OCI-LY7 (cell line): ENCODE measurements at regions not wholly inside any gene's neighbourhood (a gene's known extent, or its start where the extent isn't known, plus 50 kb on each side); places are given as distances from the start of the nearest gene placed in this dataset.

Experiments
- BruUV-seq: library from RNA; stranded (reverse); fragments of 400-500 nt; replicated peaks from 2 replicates; lab custom pipeline; 2021; lab: Mats Ljungman, UMichigan
- CTCF ChIA-PET: fragments of 300-600 bp; sonication (Branson Sonifier 250); formaldehyde crosslinking; loops from one replicate; lab custom pipeline; 2022; ENCODE audit warnings: antibody characterized with exemption; ENCODE audit not compliant: unreplicated experiment; lab: Charles Lee
- POLR2A ChIA-PET: fragments of 300-600 bp; sonication (Branson Sonifier 250); formaldehyde crosslinking; loops from one replicate; lab custom pipeline; 2022; ENCODE audit warnings: antibody characterized with exemption; lab: Charles Lee
- DNase-seq: peaks from one replicate; pipeline ENCODE4 v3.0.0-alpha.2; 2015; ENCODE audit warnings: low spot score
- H2AFZ ChIP-seq: fragments of 200-600 bp; sonication (generic), shearing (Covaris generic); 2 replicates; pipeline ENCODE4 v1.6.1; 2014; ENCODE audit warnings: mild to moderate bottlenecking, antibody characterized with exemption, low read length, moderate library complexity
- H3K27ac ChIP-seq: fragments of 200-600 bp; sonication (generic); 2 replicates; pipeline ENCODE4 v1.5.1; 2014; ENCODE audit warnings: mixed run types, low read depth, mild to moderate bottlenecking, moderate library complexity, low read length, inconsistent platforms; ENCODE audit not compliant: poor library complexity, severe bottlenecking
- H3K36me3 ChIP-seq: fragments of 200-600 bp; sonication (generic); 2 replicates; pipeline ENCODE4 v1.6.1; 2014; ENCODE audit warnings: mild to moderate bottlenecking, antibody characterized with exemption, low read length, moderate library complexity, mixed read lengths; ENCODE audit not compliant: insufficient read depth
- H3K4me1 ChIP-seq: fragments of 200-600 bp; sonication (generic); 2 replicates; pipeline ENCODE4 v1.5.1; 2014; ENCODE audit warnings: mild to moderate bottlenecking, low read length; ENCODE audit not compliant: insufficient read depth, poor library complexity, severe bottlenecking
- H3K4me2 ChIP-seq: fragments of 200-600 bp; sonication (generic); 2 replicates; pipeline ENCODE4 v1.6.1; 2014; ENCODE audit warnings: mild to moderate bottlenecking, low read length
- H3K4me3 ChIP-seq: fragments of 200-600 bp; sonication (generic); 2 replicates; pipeline ENCODE4 v1.5.1; 2014; ENCODE audit warnings: mild to moderate bottlenecking, low read depth, low read length; ENCODE audit not compliant: poor library complexity, severe bottlenecking
- H3K79me2 ChIP-seq: fragments of 200-600 bp; sonication (generic); 2 replicates; pipeline ENCODE4 v1.6.1; 2016; ENCODE audit warnings: low read depth, mild to moderate bottlenecking, low read length, moderate library complexity, mixed read lengths; ENCODE audit not compliant: insufficient read depth
- H3K9me2 ChIP-seq: fragments of 200-600 bp; sonication (generic); 2 replicates; pipeline ENCODE4 v1.6.1; 2016; ENCODE audit warnings: mild to moderate bottlenecking, low read length, mixed read lengths; ENCODE audit not compliant: insufficient read depth
- H3K9me3 ChIP-seq: fragments of 200-600 bp; sonication (generic); 2 replicates; pipeline ENCODE4 v1.6.1; 2014; ENCODE audit warnings: mild to moderate bottlenecking, mixed run types, low read length, mixed read lengths
- H4K20me1 ChIP-seq: fragments of 200-600 bp; sonication (generic); 2 replicates; pipeline ENCODE4 v1.6.1; 2014; ENCODE audit warnings: mild to moderate bottlenecking, antibody characterized with exemption, low read length, moderate library complexity, mixed read lengths; ENCODE audit not compliant: insufficient read depth
- CTCF ChIP-seq: fragments of 200-600 bp; sonication (generic); conservative IDR thresholded peaks from 2 replicates; pipeline ENCODE4 v1.5.1; 2014; ENCODE audit warnings: mild to moderate bottlenecking, antibody characterized with exemption, low read length, moderate library complexity, mixed read lengths
- EZH2phosphoT487 ChIP-seq: fragments of 200-600 bp; sonication (generic); IDR thresholded peaks from 2 replicates; pipeline ENCODE4 v1.6.1; 2018; ENCODE audit warnings: low read depth, borderline replicate concordance, mild to moderate bottlenecking, mixed run types, antibody characterized with exemption, low read length, moderate library complexity, mixed read lengths
- intact Hi-C: fragments of 100-400 bp; cut with micrococcal nuclease; formaldehyde crosslinking; loops from one replicate; pipeline ENCODE4 v1.10.0; 2022; ENCODE audit not compliant: unreplicated experiment

DNA sequence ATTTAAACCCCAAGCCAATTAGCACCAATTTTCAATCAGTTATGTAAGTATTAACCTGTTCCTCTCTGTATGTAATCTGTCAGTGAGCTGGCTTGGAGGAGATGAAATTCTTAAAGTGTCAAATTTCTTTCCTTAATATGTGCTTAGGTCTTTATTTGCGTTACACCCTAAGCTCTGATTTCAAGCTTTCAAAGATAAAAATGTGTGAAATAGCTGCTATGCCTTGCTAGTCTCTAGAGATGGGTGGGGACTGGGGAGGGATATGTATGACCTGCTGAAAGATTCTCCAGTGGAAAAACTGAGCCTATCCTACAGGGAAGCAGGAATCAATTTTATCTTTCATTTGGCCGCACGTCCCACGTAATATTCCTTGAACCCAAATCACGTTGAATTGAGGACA lies 264.5 kb downstream of the RND3 start:
- Histone ChIP-seq H3K27ac (no peak overlapping the region), H2AFZ (no peak overlapping the region), H3K4me3 (no peak overlapping the region), H4K20me1 (no peaks in the 10 kb centered on the region), H3K9me2 (no peaks in the 10 kb centered on the region), H3K4me1 (no peaks in the 10 kb centered on the region), H3K9me3 (no peaks in the 10 kb centered on the region), H3K79me2 (no peaks in the 10 kb centered on the region), H3K36me3 (no peaks in the 10 kb centered on the region), H3K4me2 (no peak overlapping the region)
- no peak for DNase-seq
- TF ChIP-seq EZH2phosphoT487 (no peak), CTCF (no peak)
- no TSS peak for BruUV-seq
- CTCF ChIA-PET: no interaction called here
- intact Hi-C loops: no loop called here
- POLR2A ChIA-PET: interaction anchor here (0.9 kb wide), 1 partner anchor 59 kb away, joined by 3 read pairs; no protein-coding TSS in a partner anchor

DNA sequence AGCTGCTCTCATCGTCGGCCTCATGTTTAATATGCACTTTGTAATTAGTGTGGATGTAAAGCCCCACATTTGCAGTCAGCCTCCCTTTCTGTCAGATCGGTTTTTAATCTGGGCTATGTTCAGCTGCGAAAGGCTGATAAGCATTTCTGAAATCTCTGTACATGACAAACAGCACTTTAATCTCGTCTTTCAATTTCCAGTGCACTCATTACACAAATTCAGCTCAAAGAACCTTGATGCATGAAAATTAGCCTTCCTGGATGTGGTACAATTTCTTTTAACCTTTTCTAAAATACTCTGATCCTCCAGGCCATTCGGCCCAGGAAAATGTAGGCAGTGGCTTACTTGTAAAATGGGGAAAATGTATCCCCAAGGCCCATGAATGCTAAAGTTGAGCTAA lies 265.1 kb downstream of the RND3 start:
- Histone ChIP-seq H3K9me3 (no peaks in the 10 kb centered on the region), H3K79me2 (no peaks in the 10 kb centered on the region), H2AFZ (no peak overlapping the region), H3K9me2 (no peaks in the 10 kb centered on the region), H4K20me1 (no peaks in the 10 kb centered on the region), H3K4me3 (no peak overlapping the region), H3K4me2 (no peak overlapping the region), H3K36me3 (no peaks in the 10 kb centered on the region), H3K27ac (no peak overlapping the region), H3K4me1 (no peaks in the 10 kb centered on the region)
- TF ChIP-seq EZH2phosphoT487 (no peak), CTCF (no peak)
- CTCF ChIA-PET: no interaction called here
- no TSS peak for BruUV-seq
- POLR2A ChIA-PET: interaction anchor here (0.9 kb wide), 1 partner anchor 60 kb away, joined by 3 read pairs; no protein-coding TSS in a partner anchor
- no peak for DNase-seq
- intact Hi-C loops: no loop called here

DNA sequence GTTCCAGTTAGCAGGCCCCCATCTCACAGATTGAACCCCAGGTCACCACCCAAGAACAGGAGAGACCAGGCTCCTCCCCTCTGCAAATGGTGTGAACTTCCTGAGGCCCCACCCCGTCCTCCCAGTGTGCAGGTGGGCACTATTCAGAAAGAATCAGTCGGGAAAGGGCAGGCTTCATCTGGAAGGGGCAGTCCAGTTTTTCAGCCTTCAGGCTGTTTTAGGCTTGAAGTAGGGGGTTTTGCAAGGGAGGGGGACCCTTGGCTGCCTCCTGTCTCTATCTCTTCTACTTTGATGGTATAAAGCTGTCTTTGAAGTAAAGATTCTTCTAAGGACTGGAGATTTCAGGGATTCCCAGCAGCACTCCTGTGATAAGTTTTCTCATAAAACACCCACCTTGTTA lies 267.6 kb downstream of the RND3 start:
- Histone ChIP-seq H3K79me2 (no peaks in the 10 kb centered on the region), H3K27ac (no peak overlapping the region), H2AFZ (no peak overlapping the region), H3K9me2 (no peaks in the 10 kb centered on the region), H3K4me3 (no peak overlapping the region), H3K4me2 (no peak overlapping the region), H4K20me1 (no peaks in the 10 kb centered on the region), H3K9me3 (no peaks in the 10 kb centered on the region), H3K36me3 (no peaks in the 10 kb centered on the region), H3K4me1 (no peaks in the 10 kb centered on the region)
- POLR2A ChIA-PET: no interaction called here
- intact Hi-C loops: no loop called here
- DNase-seq: no peak
- CTCF ChIA-PET: no interaction called here
- TF ChIP-seq EZH2phosphoT487: no peak
- no peak for TF ChIP-seq CTCF
- BruUV-seq: no TSS peak
